HG02623 (cell line): ENCODE measurements at regions not wholly inside any gene's neighbourhood (a gene's known extent, or its start where the extent isn't known, plus 50 kb on each side); places are given as distances from the start of the nearest gene placed in this dataset.
A peak's percentile ranks its signal among the peaks of the same experiment; 100 is the strongest.

Experiments
- ATAC-seq: cut with Tn5 transposase; IDR thresholded peaks from one replicate; pipeline ENCODE4 v1.9.1; 2021; ENCODE audit warnings: moderate library complexity; ENCODE audit not compliant: unreplicated experiment

DNA sequence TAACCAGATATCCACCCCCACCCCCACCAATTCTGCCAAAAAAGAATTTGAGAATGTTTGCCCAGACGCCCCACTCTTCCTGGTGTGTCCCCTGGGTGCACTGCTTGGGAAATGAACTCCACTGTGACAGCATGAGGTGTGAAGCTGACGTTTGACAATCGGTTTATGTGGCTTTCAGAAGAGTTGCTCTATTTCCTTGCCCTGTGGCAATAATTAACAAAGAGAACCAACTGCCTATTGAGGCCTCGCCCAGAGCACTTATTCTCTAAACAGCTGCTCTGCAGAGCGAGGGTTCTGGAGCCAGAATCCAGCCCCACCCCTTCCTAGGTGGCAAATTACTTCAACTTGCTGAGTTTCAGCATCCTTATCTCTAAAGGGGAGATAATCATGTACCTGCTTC, 115.8 kb upstream of the SIX3 start:
- ATAC-seq, result no peak

DNA sequence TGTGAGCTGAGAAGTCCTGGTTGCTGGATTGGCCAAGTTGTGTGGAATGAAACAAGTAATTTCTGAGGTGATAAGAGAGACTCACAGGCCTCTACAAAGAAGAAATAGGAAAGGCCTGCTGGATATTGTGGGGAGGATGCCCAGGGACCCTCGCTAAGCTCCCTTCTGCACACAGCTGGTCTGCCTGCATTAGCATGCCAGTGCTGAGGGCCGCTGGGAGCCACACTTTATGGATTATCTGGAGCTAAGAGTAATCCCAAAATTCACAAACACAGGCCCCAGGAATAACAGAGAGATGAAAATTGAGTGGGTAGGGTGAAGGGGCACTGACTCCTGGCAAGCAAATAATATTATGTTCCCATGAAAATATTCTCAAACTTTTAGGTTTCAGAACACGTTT, 114.9 kb upstream of the SIX3 start:
- ATAC-seq, result no peak

DNA sequence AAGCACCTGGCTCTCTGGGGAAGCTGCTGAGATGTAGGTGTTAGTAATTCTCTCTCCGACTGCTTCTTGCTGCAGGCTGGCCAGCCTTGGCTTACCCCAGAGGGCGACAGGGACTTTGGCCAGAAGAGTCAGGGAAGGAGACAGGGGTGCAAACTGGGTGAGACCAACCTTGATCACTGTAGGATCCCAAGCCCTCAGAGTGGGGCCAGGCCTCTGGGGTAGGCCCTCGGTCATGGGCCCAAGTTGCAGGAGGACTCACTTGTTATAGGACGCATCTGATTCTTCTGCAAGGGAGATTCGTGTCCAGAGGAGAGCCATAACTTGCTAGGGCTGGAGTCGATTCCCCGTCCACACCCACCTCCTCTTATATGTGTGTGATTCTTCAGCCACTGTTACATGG, 111.7 kb upstream of the SIX3 start:
- no peak for ATAC-seq

DNA sequence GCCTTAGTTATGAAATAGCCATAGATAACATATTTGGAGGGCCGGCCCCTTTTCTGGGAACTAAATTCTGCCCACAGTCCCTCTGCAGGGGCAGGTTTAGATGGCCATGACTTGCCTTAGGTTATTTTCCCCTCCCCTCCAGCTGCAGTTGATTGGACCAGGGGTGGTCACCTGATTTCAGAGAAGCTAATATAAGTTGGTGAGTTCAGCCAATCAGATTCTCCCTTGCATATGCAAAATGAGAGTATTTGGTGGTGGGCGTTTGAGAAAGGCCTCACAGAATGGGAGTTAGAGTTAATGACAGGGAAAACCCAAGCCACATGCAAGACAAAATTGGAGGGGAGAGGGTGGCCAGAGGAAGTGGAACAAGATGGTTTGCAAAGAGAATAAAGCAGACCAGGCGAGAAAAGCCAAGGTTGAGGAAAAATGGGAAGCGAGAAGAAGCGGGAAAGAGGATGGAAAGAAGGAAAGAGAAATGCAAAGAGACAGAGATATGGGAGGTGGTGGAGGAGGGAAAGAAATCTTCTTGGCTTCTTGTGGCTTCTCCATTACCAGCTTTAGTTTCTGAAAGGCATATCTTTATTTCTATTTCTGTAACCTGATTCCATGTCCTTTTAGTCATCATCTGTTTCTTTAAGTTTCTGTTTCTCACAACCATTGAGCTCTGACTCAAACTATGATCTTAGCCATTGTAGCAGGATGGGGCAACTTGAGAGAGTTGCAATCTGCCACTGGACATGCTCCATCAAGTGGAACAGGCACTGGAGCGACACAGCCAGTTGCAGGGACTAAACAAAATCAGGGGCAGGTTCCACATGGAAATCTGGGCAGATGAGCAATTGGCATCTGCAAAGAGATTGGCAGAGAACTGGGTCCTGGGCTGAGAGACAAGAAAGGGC, 108.1 kb upstream of the SIX3 start:
- ATAC-seq, result no peak

DNA sequence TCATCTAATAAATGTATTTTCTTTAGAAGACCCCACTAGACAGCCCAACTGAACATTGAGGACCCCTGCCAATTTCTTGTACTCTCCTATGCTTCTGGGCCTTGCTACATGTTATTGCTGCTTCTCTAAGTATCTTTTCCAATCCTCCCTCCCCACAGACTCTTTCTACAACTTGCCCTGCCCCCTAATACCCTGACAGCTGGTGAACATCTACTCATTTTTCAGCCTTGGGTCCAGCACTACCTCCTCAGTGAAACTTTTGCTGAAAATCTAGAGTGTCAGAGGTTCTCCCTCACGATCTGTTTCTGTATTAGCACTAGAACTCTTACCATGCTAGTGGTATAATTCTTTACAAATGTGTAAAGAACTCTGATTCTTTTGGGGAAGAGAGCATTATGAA, 106.8 kb upstream of the SIX3 start:
- ATAC-seq, result no peak

DNA sequence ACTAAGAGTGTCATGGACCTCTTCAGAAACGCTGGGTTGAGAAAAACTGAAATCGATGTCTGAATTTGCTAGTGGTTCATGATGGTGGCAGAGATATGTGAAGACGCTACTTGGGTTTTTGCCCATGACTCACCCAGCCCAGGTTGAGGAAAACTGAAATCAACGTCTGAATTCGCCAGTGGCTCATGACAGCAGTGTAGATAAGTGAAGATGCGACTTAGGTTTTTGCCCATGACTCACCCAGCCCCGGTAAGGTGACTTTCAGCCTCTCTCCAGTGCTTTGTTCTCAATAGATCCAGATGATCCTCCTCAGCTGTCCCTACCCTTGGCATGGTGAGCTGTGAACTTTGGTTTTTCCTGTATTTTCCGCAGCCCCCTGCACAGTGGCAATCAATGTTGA, 105.3 kb upstream of the SIX3 start:
- peak; percentile 41 for ATAC-seq

DNA sequence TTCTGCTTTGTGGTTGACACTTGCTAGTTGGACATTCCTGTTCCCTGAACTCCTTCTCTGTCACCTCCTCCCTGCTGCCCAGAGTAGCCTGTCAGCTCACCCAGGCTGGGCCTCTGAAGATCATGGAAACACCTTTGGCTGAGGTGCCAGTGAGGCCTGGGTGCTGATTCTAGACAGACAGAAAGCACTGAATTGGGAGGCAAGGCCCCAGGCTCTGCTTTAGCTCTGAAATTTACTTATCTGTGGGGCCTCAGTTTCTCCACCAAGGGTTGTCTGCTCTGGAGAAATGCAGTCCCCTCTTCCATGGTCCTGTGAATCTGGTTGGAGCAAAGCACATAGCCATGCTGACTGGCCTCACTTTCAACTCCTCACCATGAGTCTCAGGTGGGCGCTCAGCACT, 104.6 kb upstream of the SIX3 start:
- ATAC-seq, result no peak

DNA sequence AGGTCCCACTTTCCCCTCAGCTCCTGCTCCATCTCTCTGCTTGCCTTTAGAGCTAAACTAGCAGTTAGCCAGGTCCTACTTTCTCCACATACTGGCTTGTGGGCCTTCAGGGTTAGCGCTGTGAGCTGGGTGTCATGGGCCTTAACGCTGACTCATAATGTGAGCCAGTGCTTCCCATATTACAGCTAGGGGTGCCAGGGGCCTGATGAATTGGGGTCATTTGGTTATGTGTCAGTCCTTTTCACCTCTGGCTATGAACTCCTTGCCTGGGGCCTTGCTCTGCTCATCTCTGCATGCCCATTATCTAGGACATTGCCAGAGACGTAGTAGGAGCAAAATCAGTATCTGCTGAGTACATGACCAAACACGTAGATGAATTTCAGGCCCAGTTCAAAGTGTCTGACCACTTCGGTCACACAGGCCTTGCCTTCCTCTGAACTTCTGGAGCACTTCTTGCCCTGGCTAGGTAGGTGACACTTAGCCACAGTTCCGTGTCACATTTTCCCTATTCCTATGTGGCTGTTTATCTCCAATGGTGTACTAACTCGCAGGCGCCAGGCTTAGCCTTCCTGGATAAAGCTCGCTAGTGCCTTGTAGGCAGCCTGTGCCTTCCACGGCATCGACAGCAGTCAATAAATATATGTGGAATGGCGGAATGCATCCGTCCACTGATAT, 103.2 kb upstream of the SIX3 start:
- ATAC-seq, result no peak

DNA sequence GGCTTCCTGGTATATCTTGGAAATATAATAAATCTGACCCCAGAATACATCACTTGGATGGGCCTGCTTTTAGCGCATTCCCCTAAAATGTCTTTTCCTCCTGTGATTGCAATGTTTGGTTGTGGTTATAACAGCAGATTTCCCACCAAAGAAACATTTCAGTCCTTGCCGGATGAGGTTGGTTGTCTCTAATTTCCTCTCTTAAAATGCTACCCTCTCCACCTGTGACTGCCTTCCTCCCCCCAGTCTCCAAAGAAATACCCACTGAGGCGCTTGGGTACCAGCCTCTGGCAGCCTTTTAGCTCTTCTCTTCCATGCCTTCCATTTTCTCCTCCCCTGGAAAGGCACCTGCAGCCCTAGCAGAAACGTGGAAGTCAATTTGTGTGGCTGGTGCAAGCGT, 102.1 kb upstream of the SIX3 start:
- no peak for ATAC-seq

DNA sequence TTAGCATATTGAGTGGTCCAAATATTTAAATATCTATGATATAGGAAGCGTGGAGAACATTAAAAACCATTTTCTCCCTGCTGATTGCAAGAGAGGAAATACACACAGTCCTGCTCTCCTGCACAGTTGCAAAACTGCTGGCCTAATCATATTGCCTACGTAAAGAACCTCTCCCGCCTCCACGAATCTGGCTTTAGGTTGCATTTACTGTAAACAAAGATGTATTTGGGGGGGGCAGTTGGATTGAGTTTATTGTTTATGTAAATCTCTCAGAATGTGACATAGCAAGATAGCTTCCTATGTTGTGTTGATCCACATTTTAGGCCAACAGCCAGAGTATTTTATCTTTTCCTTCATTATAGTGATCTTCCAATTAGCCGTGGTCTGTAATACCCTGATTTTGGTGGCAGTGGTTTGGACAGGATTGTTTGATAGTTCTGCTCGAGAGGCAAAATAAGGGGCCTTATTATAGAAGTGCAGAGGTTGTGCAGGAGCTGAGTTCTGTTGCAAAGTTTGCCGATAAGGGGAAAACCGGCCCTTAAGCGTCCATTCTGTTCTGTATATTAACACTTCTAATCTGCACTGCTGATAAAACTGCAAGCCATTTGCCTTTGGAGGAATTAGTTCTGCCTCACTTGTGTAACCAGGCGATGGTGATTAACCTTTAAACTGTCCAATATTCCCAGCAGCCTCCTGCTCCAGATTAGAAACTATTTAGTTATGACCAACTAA, 101.6 kb upstream of the SIX3 start:
- ATAC-seq, result no peak

DNA sequence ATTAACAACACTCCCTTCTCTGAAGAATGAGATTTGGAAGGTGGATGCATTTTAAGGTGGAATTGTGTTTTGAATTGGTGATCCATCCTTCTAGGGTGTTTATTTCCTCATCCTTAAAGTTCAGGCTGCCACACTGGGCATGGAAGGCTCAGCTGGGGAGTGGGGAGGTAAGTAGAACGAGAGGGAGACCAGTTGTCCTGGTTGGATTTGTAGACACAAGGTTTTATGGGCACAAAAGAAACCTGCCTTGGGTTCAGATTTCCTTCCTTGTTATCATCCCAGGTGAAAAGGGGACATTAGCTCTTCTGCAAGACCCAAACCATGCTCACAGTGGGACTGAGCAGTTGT, 101.0 kb upstream of the SIX3 start:
- no peak for ATAC-seq

DNA sequence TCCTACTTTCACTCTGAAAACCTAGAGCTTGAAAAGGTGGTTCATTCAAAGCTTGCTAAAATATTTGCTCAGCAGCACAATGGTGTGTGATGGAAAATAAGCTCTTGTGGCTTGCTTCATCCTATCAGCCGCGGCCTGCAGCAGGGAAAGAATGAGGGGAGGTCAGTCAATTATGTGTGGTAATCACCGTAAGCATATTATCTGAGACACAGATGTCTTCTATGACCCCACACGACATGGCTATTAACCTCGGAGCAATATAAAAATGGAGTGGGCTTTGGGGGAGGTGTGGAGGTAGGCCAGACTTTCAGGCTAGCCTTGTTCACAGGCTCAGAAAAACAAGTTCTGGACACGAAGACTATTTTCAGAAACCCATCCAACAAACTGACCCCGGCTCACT, 98.4 kb upstream of the SIX3 start:
- ATAC-seq, result no peak

DNA sequence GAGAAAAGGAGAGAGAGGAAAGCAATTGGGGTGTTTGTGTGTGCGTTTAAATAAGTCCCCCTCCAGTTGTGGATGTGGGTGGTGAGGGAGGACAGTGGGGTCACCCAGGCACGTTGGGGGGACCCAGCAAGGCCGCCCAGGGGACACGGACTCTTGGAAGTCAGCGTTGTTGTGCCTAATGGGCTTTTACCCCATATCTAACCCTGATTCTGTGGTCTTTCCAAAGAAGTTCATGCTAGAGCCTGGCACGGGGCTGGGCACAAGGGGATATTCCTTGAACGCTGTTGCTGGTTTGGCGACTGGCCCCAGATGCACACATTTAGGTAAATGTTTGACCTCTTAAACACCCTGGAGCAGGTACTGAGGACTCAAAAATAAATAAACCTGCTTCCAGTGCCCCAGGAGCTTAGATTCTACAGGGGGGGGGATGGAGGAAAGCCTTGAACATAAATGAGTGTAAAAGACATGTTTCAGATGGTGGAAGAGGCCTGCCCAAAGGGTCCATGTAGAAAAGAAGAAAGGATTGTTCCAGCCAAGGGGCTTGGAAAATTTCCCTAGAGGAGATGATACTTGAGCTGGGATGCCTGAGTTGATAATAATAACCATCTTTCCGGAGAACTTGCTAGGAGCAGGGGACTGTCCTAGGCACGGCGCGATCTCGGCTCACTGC, 97.7 kb upstream of the SIX3 start:
- no peak for ATAC-seq

DNA sequence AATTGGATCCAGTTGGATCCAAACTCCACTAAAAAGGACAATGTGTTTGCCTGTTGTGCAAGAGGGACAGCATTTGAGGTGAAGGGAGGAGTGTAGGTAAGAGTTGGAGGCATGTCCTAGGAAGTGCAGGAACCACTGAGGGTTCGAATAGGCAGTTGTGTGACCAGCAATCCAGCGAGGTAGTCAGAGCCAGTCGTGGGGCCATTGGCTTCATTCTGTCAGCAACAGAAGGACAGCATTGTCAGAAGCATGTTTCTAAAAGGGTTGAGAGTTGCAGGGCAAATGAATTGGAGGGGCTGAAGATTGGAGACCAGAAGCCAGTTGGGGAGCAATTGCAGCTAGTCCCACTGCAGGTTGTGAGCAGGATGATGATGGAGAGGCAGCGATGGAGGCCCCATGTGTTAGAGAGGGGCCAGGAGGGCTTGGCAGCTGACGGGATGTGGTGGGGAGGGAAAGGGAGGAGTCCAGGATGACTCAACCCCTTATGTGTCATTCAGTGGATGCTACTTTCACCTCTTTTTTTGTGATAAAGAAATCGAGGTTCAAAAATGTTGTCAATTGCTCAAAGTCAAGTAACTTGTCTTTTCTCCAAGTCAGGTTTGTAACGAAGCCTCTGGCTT, 96.7 kb upstream of the SIX3 start:
- no peak for ATAC-seq

DNA sequence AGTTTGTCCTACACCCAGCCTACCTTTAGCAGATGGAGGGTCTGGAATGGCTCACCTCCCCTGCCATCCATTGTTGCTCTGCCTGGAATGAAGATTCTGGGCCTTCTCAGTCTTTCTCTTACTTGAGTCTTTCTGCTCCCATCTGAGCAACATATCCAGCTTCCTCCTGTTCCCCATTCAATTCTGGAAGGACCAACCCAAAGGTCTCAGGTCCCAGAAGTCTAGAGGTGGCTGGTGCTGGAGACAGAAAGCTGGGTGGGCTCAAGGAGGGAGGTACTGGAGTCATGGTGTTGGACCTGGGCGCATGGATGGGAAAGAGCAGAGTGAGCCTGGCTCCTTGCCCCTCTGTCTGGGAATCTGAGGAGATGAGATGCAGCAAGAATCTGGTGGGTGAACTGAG, 93.5 kb upstream of the SIX3 start:
- ATAC-seq, result no peak

DNA sequence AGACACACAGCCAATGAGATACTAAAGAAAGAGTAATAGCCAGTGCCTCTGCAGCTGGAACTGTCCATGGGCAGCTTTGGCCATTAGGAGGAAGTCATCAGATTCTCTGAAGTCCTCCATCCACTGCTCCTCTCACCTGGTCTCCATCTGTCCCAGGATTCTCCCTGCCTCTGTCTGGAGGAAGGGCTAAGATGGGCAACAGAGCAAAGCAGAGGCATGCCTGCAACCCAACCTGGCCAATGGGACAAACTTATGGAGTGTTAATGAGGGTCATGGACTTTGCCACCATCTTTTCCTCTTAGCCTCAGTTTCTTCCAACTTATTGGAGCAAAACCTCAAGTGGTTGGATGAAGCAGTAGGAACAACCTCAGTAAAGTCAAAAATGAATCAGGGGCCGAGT, 91.5 kb upstream of the SIX3 start:
- no peak for ATAC-seq

DNA sequence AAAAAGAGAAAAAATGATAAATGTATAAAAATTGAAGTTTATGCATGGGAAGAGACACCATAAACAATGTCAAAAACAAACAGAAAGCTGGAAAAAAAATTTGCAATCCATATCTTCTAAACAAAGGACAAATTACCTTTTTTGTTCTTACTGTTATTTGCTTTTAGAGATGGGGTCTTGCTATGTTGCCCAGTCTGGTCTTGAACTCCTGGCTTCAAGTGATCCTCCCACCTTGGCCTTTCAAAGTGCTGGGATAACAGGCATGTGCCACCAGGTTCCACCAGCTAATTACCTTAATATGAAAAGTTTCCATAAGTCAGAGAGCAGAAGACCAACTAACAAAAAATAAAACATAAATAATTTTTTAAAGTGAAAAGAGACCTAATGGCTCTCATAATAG, 90.0 kb upstream of the SIX3 start:
- no peak for ATAC-seq

DNA sequence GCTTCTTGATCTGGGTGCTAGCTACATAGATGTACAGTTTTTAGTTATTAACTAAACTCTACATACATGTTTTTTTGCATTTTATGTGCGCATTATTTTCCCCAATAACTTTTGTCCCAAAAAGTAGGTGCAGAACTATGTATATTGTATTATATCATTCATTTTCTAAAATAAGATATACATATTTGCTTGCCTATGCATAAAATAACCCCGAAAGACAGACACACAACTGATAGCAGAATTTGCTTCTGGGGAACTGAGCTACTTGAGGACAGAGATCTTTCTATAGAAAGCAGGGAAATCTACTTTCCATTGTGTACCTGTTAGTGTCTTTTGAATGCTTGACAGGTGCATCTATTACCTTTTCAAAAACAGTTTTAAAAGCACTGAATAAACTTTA, 88.9 kb upstream of the SIX3 start:
- ATAC-seq, result no peak

DNA sequence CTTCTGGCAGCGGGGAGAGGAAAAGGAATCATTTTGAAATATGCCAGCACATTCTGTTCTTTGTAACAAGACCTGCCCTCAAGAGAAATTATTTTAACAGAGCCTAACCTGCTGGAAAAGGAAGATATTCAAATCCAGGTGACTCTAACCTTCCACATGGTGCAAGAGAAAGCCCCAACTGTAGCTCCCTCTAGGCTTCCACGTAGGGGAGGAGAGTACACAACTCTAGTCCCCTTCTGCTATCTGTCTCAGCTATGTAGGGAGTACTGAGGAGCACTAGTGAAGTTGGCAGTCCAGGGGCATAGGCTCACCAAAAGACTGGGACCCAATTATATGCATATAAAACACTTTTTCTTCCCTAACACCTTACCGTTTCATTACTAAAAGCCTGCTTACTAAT, 82.2 kb upstream of the SIX3 start:
- no peak for ATAC-seq

DNA sequence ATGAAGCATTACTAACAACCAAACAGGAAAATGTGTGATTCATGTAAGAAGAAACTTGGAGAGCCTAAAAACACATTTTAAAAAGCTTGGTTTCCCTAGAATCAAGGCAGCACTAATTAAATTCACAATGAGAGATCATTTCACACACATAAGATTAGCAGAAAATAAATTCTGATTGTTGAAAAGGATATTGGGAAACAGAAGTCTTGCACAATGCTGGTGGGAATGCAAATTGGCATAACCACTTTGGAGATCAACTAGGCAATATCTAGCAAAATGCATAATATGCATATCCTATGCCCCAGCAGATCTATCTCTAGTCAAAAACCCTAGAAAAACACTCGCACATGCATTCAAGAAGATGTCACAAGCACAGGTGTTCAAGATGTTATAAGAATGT, 75.3 kb upstream of the SIX3 start:
- ATAC-seq, result no peak

DNA sequence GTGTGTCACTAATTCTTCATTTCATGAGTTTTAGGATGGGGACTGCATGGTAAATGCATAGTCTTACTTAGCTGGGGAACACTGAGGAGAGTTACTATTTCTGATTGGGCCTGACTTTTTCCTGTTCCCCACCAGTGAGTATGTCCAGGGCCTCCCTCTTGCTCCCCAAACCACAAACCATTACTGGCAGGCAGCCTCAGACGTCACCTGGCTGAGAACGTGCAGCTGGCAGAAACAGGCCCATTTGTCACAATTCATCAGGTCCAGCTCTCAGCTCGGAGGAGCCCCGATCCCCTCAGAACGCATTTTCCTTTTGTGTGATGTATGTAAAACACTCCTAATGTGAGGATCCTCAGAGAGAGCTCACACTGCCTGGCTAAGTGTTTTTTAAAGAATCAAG, 71.7 kb upstream of the SIX3 start:
- no peak for ATAC-seq
